ENCODE measurements at regions not wholly inside any gene's neighbourhood (a gene's known extent, or its start where the extent isn't known, plus 50 kb on each side); places are given as distances from the start of the nearest gene placed in this dataset.

DNA sequence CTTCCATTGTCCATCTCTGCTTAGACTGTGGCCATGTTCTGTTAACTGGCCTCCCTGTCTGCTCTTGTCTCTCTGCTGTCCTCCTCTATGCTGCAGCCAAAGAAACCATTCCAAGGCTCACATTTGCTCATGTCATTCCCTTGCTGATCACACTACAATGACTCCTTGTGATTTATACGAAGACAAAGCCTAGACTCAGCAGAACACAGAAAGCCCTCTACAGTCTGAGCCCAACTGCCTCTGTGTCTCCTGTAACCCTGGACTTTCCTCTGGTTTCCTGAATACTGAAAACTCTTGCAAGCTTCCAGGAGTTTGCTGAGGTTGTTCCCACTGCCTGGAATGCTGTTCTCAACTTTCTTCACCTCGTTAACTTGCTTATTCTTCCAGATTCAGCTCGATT lies 191.8 kb downstream of the TMEM38B start:
- DNase-seq (ENCODE audit: low read depth) = no peak
- no peak overlapping the region for H3K4me3 ChIP-seq (ENCODE audit: low read length)
- TF ChIP-seq, protein P1, sequence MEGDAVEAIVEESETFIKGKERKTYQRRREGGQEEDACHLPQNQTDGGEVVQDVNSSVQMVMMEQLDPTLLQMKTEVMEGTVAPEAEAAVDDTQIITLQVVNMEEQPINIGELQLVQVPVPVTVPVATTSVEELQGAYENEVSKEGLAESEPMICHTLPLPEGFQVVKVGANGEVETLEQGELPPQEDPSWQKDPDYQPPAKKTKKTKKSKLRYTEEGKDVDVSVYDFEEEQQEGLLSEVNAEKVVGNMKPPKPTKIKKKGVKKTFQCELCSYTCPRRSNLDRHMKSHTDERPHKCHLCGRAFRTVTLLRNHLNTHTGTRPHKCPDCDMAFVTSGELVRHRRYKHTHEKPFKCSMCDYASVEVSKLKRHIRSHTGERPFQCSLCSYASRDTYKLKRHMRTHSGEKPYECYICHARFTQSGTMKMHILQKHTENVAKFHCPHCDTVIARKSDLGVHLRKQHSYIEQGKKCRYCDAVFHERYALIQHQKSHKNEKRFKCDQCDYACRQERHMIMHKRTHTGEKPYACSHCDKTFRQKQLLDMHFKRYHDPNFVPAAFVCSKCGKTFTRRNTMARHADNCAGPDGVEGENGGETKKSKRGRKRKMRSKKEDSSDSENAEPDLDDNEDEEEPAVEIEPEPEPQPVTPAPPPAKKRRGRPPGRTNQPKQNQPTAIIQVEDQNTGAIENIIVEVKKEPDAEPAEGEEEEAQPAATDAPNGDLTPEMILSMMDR (IDR thresholded peaks at IDR 0.05; ENCODE audit: insufficient read depth, low read depth, low read length, missing control alignments) = no peak

GRCh38 chr9:105887679-105888078 lies 193.3 kb downstream of the TMEM38B start:
- TF ChIP-seq, protein P1 (IDR thresholded peaks at IDR 0.05; ENCODE audit: insufficient read depth, low read depth, low read length, missing control alignments) = no peak
- DNase-seq (ENCODE audit: low read depth) = no peak

GRCh38 chr9:105890046-105890822 lies 195.9 kb downstream of the TMEM38B start:
- no peak overlapping the region for H3K4me3 ChIP-seq (ENCODE audit: low read length)
- TF ChIP-seq, protein P1 (IDR thresholded peaks at IDR 0.05; ENCODE audit: insufficient read depth, low read depth, low read length, missing control alignments) = no peak
- no peak for DNase-seq (ENCODE audit: low read depth)

More at GRCh38 chr9:105887679-105888078, 193.3 kb downstream of the TMEM38B start:
- no peak overlapping the region for H3K4me3 ChIP-seq (ENCODE audit: low read length)

DNA sequence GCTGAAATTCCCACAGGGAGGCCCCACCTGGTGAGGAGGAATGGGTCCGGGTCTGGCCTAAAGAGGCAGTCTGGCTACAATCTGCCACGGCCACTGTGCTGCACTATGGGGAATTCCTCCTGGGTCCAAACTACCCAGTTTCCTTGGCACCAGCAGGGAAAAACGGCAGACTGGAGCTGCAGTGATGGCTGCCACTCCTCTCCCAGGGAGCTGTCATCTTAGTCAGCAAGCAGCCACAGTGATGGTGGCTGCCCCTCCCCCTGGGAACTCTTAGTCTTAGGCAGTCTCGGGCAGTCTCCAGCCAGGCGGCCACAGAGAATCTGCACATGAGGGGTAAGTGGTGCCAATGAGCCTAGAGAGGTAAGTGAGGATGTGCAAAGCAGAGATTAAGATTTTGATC lies 205.8 kb downstream of the TMEM38B start:
- TF ChIP-seq, protein P1 (IDR thresholded peaks at IDR 0.05; ENCODE audit: insufficient read depth, low read depth, low read length, missing control alignments) = no peak
- DNase-seq (ENCODE audit: low read depth) = no peak

DNA sequence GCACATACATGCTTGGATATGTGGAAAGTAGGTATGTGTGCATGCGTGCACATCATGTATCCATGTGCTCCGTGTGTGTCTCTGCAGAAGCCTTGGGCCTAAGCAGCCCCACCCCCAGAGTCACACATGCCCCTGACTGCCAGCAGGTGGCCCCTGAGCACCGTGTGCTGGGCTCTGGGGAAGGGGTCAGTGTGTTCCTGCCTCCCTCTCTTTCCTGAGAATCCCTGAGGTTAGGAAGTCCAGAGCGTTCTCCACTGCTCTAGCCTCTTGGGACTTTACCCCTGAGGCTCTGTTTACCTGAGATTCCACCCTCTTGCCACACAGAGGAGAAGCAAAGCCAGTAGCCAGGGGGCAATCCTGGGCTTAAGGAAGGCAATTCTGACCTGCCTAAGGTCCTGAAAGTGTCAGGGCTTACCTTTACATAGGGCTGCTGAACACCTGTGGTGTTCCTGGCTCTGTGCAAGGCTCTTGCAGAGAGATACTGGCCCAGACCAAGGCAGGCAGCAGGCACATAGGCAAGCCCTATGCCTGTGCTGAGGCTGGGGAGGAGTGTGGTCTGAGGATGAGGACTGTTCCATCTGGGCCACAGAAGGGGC lies 207.3 kb downstream of the TMEM38B start:
- DNase-seq (ENCODE audit: low read depth) = peak; percentile 70

More for the DNA sequence above, 205.8 kb downstream of the TMEM38B start:
- no peak overlapping the region for H3K4me3 ChIP-seq (ENCODE audit: low read length)

DNA sequence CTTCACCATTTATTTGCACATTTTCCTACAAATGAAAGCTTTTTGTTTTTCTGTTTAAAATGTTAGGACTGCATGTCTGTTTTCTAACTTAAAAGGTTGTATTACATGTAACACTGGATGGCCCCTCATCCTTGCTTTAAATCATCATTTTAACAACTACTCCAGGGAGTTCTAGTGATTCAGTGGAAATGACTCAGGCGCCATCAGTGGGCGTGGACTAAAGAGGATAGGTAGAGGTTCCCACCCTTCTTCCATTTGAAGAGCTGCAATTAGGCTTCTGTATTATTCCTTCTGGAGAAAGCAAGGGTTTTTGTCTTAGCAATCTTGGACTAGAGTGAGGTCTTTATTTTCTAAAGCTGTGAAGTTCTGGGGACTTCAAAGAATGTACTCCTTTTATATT lies 213.7 kb downstream of the TMEM38B start:
- peak; percentile 79 for DNase-seq (ENCODE audit: low read depth)
- no peak overlapping the region for H3K4me3 ChIP-seq (ENCODE audit: low read length)
- TF ChIP-seq, protein P1 (IDR thresholded peaks at IDR 0.05; ENCODE audit: insufficient read depth, low read depth, low read length, missing control alignments) = no peak

More for the DNA sequence above, 207.3 kb downstream of the TMEM38B start:
- no peak overlapping the region for H3K4me3 ChIP-seq (ENCODE audit: low read length)
- TF ChIP-seq, protein P1 (IDR thresholded peaks at IDR 0.05; ENCODE audit: insufficient read depth, low read depth, low read length, missing control alignments) = peak; percentile 89

Measured in epithelial cell of esophagus (primary cell).